BE2C (cell line): ENCODE measurements at regions not wholly inside any gene's neighbourhood (a gene's known extent, or its start where the extent isn't known, plus 50 kb on each side); places are given as distances from the start of the nearest gene placed in this dataset.
A peak's percentile ranks its signal among the peaks of the same experiment; 100 is the strongest.

ENCODE experiments used
- DNase-seq: peaks from one replicate; pipeline ENCODE4 v3.0.0-alpha.2; 2020
- H3K27me3 ChIP-seq: fragments of 250-450 bp; sonication (Bioruptor Pico); 2 replicates; pipeline ENCODE4 v1.5.1; 2020; ENCODE audit warnings: mild to moderate bottlenecking
- H3K36me3 ChIP-seq: fragments of 250-450 bp; sonication (Bioruptor Pico); 2 replicates; pipeline ENCODE4 v1.5.1; 2020; ENCODE audit warnings: mild to moderate bottlenecking
- H3K4me1 ChIP-seq: fragments of 250-450 bp; sonication (Bioruptor Pico); 2 replicates; pipeline ENCODE4 v1.5.1; 2020
- H3K4me3 ChIP-seq: 2 replicates; pipeline ENCODE4 v1.5.1; 2011; ENCODE audit warnings: low read depth, low read length
- H3K9me3 ChIP-seq: fragments of 250-450 bp; sonication (Bioruptor Pico); 2 replicates; pipeline ENCODE4 v1.5.1; 2020
- TF ChIP-seq, protein P1 (sequence below): IDR thresholded peaks from 2 replicates; pipeline ENCODE4 v1.5.1; 2012; ENCODE audit warnings: mild to moderate bottlenecking, low read depth, low read length

DNA sequence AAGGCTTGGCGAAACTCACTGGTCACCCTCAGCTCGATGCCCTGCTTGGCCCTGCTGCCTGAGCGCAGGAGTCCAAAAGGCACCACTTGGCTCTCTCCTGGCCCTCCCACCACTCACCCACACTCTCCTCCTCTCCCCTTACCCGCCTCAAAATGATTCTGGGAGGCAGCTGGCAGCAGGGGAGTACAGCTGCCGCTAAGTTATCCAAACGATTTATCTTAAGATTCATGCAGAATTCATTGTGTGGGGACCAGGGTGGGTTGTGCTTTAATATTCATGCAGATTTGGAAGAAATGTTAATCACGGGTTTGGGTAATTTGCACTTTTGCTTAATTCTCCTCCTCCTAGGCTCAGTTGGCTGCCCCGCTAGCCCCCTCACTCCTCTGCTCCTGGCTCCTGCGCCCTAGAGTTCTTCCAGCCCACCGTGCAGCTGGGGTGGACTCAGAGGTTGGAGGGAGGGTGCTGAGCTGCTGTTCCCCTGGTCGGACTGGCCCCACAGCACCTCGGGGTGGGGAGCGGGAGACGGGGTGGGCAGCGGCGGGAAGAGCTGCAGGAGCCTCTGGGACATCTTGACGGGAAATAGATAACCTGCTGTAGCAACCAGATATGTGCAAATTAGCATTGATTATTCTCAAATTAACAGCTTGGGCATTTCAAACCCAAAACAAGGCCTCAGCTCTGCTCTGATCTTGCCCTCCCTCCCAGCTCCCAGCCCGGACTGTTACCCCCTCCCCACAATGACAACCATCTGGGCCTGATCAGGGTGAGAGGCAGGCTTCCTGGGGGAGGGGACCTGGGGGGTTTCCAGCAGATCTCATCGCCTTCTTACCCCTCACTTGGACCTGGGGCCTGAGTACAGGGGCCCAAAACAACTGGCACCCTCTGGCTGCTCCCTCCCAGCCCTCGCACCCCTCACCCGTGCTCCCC is 122.6 kb upstream of the RPL38 start:
- no peaks in the 10 kb centered on the region for H3K4me1 ChIP-seq
- DNase-seq: no peak
- H3K9me3 ChIP-seq: no peaks in the 10 kb centered on the region; the same call in 1 of the 2 replicates
- TF ChIP-seq, protein P1, sequence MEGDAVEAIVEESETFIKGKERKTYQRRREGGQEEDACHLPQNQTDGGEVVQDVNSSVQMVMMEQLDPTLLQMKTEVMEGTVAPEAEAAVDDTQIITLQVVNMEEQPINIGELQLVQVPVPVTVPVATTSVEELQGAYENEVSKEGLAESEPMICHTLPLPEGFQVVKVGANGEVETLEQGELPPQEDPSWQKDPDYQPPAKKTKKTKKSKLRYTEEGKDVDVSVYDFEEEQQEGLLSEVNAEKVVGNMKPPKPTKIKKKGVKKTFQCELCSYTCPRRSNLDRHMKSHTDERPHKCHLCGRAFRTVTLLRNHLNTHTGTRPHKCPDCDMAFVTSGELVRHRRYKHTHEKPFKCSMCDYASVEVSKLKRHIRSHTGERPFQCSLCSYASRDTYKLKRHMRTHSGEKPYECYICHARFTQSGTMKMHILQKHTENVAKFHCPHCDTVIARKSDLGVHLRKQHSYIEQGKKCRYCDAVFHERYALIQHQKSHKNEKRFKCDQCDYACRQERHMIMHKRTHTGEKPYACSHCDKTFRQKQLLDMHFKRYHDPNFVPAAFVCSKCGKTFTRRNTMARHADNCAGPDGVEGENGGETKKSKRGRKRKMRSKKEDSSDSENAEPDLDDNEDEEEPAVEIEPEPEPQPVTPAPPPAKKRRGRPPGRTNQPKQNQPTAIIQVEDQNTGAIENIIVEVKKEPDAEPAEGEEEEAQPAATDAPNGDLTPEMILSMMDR: no peak
- no peaks in the 10 kb centered on the region for H3K36me3 ChIP-seq
- H3K27me3 ChIP-seq: no peaks in the 10 kb centered on the region
- no peak overlapping the region for H3K4me3 ChIP-seq

DNA sequence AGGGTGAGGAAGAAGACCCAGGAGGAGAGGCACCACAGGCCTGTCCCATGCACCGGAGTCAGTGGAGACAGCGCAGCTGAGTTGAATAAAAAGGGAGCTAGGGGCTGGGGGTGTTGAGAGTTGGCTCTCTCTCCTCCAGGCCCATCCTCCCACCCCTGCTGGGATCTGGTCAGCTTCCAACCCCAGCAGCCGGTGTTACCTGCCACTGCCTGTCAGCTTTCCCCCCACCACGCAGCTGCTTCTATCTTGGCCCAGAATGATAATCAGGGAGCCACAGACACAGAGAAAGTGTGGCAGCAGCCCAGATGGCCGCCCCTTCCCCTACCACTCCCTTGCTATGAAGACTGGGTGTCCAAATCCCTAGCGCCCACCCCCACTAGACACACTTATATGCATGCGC is 120.6 kb upstream of the RPL38 start:
- H3K27me3 ChIP-seq: no peaks in the 10 kb centered on the region
- no peaks in the 10 kb centered on the region for H3K36me3 ChIP-seq
- H3K9me3 ChIP-seq: no peaks in the 10 kb centered on the region; the same call in 1 of the 2 replicates
- no peaks in the 10 kb centered on the region for H3K4me1 ChIP-seq
- H3K4me3 ChIP-seq: no peak overlapping the region
- DNase-seq: no peak
- TF ChIP-seq, protein P1: no peak

DNA sequence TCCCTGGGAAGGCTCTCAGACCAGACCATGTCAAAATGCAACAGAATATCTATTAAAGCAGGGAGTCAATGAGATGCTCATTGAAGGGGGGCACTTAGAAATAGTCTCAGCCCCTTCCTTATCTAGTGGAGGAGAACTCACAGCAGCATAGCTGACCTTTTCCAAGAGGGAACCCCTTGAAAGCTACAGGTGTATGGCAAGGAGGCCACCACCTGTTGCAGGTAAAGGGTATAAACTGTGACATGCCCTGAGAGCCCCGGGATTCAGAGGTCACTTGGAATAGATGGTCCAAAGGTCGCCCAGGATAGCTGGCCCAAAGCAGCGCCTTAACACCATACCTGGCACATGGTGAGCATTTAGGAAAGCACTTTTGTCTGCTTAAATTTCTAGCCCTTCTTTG is 120.2 kb upstream of the RPL38 start:
- no peaks in the 10 kb centered on the region for H3K27me3 ChIP-seq
- TF ChIP-seq, protein P1: no peak

DNA sequence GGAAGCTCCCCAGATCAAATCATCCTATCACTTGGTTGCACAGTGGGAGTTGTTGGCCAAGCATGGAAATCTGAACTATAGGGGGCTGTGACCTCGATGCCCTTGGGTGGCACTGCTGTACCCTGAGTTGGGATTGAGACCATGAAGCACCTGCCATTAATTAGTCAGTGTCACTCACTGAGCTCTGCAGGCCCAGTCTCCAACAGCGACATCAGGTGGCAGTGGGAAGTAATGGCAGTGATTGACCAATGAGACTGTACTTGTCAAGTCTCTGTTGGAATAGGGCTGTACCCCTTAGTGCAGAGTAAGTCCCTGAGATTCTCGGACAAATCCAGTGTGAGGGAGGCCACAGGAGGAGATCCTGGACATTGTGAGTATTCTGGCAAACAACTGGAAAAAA is 118.0 kb upstream of the RPL38 start:
- H3K4me3 ChIP-seq: no peak overlapping the region
- no peaks in the 10 kb centered on the region; the same call in 1 of the 2 replicates for H3K9me3 ChIP-seq
- no peak for DNase-seq
- TF ChIP-seq, protein P1: peak; percentile 44
- no peaks in the 10 kb centered on the region for H3K36me3 ChIP-seq
- H3K4me1 ChIP-seq: no peaks in the 10 kb centered on the region
- no peaks in the 10 kb centered on the region for H3K27me3 ChIP-seq

More for the DNA sequence above, 120.2 kb upstream of the RPL38 start:
- no peak overlapping the region for H3K4me3 ChIP-seq
- no peaks in the 10 kb centered on the region for H3K36me3 ChIP-seq
- no peak for DNase-seq
- no peaks in the 10 kb centered on the region; the same call in 1 of the 2 replicates for H3K9me3 ChIP-seq
- H3K4me1 ChIP-seq: no peaks in the 10 kb centered on the region

DNA sequence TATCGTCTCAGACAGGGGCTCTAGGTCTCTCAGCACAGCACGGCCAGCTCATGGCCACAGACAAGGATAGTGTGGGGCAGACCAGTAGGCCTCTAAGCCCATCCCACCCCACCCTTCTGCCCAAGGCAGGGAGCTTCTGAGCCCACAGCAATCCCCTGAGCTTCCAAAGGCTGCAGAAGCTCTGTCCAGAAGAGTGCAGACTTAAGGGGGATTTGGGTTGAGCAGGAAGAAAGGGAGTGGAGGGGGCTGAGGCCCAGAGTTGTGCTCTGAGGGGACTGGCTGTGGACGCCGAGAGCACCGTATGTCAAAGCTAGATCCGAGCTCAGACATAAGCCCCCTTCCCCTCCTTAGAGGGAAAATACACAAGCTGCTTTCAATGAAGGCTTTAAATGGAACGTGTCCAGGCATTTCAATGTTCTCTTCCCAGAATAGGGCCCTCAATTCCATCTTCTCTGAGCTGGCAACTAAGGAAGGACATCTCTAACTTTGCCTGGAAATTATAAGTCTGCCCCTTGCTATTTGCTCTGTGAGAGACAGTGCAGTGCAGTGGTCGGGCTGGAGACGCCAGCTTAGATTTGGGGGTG is 116.4 kb upstream of the RPL38 start:
- Histone ChIP-seq H3K4me1 (no peaks in the 10 kb centered on the region), H3K36me3 (no peaks in the 10 kb centered on the region), H3K9me3 (no peaks in the 10 kb centered on the region; the same call in 1 of the 2 replicates), H3K4me3 (no peak overlapping the region), H3K27me3 (no peaks in the 10 kb centered on the region)
- DNase-seq: no peak
- TF ChIP-seq, protein P1: no peak
